ENCODE measurements at regions not wholly inside any gene's neighbourhood (a gene's known extent, or its start where the extent isn't known, plus 50 kb on each side); places are given as distances from the start of the nearest gene placed in this dataset.

GRCh38 chr3:177932346-177932745 lies 603.9 kb upstream of the KCNMB2 start:
- DNase-seq, result no peak

GRCh38 chr3:177932750-177933660 lies 603.2 kb upstream of the KCNMB2 start:
- DNase-seq, result peak; percentile 88

DNA sequence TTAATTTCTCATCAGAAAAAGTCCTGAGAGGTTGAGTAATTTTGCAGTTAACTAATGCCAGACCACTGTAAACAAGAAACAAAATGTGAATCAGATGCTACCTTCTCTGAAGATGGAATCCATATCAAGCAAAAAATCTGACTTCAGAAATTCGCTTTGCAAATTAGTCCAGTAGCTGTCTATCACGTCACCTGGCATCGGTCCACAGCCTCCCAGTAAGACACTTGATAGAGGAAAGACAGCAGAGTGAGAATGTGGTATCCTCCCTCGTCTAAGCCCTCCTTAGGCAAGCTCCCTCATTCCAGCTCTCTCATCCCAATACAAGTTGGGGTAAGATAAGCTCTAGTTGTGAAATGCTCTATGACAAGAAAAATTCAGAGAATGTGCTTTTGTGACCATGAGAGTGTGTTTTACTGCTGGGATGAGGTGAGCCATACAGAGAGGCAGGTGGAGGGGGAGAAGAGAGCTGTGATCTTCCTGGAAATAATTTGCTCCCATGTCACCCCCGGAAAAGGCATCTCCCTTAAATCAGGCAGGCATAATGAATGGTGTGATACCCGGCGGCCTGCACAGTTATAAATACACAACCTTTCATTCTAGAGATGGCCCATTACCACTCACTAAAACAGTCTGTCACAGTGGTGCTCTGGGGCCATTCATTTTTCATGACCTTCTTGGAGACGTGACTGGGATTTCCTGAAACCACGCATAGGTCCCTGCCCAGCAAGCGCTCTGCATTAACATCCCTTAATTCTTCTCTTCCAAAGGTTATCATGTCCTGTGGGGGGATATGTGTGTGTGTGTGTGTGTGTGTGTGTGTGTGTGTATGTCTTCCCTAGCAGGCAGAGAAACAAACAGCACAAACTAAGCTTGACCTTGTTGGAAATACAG lies 602.0 kb upstream of the KCNMB2 start:
- peak; percentile 41 for DNase-seq

GRCh38 chr3:177935047-177935446 lies 601.2 kb upstream of the KCNMB2 start:
- DNase-seq, result peak; percentile 44

DNA sequence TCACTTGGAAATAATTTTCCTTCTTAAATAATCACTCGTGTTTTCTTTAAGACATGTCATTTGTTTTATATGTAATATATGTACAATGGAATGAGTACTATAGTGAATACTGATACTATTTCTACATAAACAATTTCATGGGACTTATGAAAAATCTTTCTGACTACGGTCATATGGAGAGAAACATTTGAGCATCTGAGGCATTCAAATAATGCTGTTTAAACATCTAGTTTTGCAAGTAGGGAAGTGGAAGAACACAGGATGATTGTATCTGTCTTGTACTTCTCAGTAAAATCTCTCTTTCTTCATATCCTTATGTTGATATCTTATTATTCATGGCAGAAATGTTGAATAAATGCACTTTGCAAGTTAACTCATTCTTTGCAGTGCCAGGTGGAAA lies 599.5 kb upstream of the KCNMB2 start:
- peak; percentile 44 for DNase-seq

GRCh38 chr3:177942911-177943310 lies 593.3 kb upstream of the KCNMB2 start:
- DNase-seq, result no peak

GRCh38 chr3:177944228-177944661 lies 592.0 kb upstream of the KCNMB2 start:
- DNase-seq, result peak; percentile 84

DNA sequence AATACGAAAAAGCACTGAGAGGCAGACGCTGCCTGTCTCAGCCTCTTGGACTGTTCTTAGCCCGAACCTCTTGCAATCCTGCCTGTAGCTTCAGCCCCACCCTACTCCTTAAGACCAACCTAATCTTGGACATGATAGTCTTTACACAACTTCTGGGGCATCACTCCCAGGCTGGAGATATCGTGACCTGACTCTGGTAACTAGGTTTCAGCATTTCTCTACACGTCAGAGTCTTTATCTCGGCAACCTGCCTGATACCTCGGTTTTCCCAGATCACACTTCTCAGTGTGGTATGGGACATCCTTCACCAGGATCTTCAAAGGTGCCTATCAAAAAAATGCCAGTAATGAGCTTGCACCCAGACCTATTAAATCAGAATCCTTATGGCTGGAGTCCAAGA lies 590.2 kb upstream of the KCNMB2 start:
- DNase-seq, result no peak

DNA sequence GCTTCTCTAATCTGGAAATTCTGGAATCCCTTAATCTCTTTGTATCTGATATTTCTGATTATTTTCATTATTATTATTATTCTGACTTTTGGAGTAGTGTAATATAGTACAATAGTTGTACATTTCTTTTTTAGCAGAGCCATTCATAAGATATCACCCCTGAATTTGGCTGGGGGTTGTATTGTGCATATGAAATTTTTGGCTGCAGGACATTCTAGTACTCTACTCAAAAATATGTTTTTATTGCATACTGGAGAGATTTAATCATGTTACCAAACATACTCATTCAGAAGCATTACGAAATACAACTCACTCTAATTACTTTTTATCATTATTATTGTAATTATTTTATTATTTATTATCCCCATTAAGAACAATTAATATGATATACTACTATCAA lies 589.7 kb upstream of the KCNMB2 start:
- no peak for DNase-seq

DNA sequence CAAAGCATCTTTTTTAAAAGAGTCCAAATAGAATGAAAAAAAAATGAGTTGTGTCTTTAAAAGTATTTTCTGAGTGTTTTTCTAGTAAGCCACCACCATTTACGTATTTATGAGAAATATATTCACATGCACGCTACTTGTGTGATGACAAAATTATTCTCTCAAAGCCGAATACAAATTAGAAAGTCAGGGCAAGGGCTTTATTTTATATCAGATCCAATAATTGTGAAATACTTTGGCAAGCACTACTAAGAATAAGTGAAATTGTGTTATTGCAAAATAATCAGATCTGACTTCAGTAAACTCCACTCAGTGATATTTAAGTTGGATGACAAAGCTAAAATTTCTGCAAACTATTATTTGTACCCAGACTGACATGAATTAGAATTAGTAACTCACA lies 589.3 kb upstream of the KCNMB2 start:
- peak; percentile 61 for DNase-seq

DNA sequence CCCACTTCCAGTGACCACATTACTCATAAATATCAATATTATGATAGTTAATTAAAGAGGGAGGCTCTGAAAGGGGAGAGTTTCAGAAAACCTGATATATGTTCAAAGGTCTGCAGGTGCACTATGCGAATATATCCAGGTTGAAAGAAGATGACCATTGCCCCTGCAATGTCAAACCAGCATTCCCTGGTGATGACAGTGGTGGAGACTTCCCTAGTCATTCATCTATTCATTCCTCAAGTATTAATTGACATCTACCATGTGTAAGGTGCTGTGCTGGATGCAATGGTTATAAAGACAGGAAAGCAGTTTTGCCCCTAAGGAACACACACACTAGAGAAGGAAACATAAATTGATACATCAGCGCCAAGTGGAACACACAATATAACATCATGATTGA lies 588.3 kb upstream of the KCNMB2 start:
- no peak for DNase-seq

- DNase-seq, result no peak
These were observed 587.4 kb upstream of the KCNMB2 start for GRCh38 chr3:177948716-177949425.

- DNase-seq, result no peak
These were observed 577.0 kb upstream of the KCNMB2 start for GRCh38 chr3:177959188-177959587.

GRCh38 chr3:177960014-177960413 lies 576.2 kb upstream of the KCNMB2 start:
- no peak for DNase-seq

- DNase-seq, result no peak
These were observed 575.5 kb upstream of the KCNMB2 start for GRCh38 chr3:177960722-177961121.

DNA sequence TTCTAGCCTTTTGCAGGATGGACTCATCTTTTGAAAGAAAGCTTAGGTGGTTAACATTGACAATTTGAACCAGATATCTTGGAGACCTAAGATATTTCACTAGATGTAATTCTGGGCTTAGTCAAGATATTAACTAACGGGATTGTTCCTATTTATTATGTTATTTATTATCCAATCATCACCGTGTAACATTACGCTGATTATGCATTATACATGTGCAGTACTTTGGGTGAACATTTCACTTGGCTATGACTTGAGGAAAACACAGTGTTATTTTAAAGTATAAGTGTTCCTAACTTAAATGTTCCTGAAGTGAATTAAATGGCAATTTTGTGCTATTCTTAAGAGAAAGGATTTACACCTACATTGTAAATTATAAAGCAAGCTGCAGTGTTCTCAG lies 574.5 kb upstream of the KCNMB2 start:
- no peak for DNase-seq

- DNase-seq, result no peak
These were observed 569.7 kb upstream of the KCNMB2 start for GRCh38 chr3:177966493-177966892.

DNA sequence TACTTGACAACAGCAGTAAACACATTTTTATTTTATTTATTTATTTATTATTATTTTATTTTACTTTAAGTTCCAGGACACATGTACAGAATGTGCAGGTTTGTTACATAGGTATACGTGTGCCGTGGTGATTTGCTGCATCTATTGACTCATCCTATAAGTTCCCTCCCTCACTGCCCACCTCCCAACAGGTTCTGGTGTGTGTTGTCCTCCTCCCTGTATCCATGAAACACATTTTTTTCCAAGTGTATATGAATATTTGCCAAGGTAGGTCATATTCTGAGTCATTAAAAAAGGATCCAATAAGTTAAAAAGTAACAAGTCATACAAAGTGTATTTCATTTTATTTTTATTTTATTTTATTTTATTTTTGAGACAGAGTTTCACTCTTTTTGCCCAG lies 567.3 kb upstream of the KCNMB2 start:
- DNase-seq, result no peak

DNA sequence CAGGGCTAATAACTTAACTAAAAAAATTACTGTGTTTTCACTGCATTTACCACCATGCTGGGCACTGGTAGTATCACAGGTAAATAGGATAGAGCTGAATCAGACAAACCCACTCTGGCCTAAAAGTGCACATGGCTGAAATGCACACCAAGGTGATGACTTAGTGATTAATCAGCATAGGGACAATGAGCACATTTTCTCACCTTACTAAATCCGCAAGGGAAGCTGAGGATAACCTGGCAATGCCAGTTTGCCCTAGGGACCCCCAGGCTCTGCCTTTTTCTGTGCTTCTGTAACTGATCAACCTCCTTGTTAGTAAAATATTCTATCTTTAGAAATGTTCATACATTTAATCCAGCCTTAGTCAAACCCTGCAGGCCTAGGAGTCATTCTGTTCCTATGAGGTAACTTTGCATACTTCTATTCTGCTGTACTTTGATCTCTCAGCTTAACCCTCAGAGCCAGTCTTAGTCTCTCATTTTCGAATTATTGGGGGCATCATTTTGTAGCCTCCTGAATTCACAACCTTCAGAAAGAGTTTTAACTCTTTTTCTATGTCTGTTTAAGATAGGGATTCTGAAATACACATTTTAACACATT lies 562.9 kb upstream of the KCNMB2 start:
- DNase-seq, result no peak

- no peak for DNase-seq
These were observed 560.0 kb upstream of the KCNMB2 start for GRCh38 chr3:177976241-177976640.

- DNase-seq, result no peak
These were observed 559.4 kb upstream of the KCNMB2 start for GRCh38 chr3:177976866-177977265.

DNA sequence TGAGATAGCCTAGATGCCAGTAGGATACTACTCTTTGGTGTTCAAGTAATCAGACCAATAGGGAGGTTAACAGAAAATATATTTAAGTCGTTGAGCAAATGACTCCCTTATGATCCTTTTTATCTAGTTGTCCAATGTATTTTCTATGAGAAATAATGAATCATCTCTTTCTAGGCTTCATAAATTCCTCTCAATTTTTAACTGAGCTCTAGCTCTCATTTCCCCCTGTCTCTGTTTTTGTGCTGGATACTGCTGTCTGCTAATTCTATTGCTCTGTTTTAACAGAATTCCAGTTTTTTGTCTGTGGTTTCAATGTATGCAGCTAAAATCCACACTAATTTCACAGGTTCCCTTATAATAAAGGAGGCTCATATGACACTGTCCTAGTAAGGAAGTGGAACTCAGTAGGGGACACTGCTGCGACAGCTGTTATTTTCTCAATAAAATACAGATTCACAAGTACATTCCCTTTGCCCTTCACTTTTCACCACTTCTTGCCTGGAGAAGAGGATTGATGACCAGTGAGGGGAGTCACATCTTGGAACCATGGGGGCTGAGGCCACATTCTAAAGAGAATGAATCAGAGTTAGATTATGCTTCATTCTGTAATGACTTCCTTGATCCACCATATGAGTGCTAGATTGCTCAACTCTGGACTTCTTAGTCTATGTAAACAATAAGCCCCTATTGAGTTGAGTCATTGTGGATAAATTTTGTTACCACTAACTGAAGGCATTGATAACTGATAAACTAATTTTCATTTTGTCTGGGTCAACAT lies 558.7 kb upstream of the KCNMB2 start:
- DNase-seq, result no peak

Data from hematopoietic multipotent progenitor cell treated with erythropoietin and hydrocortisone succinate and interleukin-3 and kit ligand, for 4 days (in vitro differentiated cells).